Neural cell (in vitro differentiated cells): ENCODE measurements at regions not wholly inside any gene's neighbourhood (a gene's known extent, or its start where the extent isn't known, plus 50 kb on each side); places are given as distances from the start of the nearest gene placed in this dataset.

ENCODE experiments used
- H2AFZ ChIP-seq: fragments of 200-600, 300-800 bp; sonication (generic), shearing (Covaris generic); 2 replicates; pipeline ENCODE4 v1.6.0; 2014; ENCODE audit warnings: low read depth, mild to moderate bottlenecking, antibody characterized with exemption, low read length, moderate library complexity
- H3F3A ChIP-seq: fragments of 200-600 bp; shearing (Covaris generic); 2 replicates; pipeline ENCODE4 v1.6.1; 2016; ENCODE audit warnings: mild to moderate bottlenecking, moderate library complexity, mixed read lengths, antibody characterized with exemption, low read length; ENCODE audit not compliant: insufficient read depth, poor library complexity, severe bottlenecking
- H3K27ac ChIP-seq: fragments of 200-600, 300-800 bp; sonication (generic), shearing (Covaris generic); 2 replicates; pipeline ENCODE4 v1.5.1; 2014; ENCODE audit warnings: mild to moderate bottlenecking, low read length, moderate library complexity
- H3K27me3 ChIP-seq: fragments of 300-800, 200-600 bp; sonication (generic), shearing (Covaris generic); 2 replicates; pipeline ENCODE4 v1.6.0; 2014; ENCODE audit warnings: mild to moderate bottlenecking, low read depth, low read length, moderate library complexity; ENCODE audit not compliant: insufficient read depth
- H3K36me3 ChIP-seq: fragments of 300-800, 200-600 bp; sonication (generic), shearing (Covaris generic); 2 replicates; pipeline ENCODE4 v1.5.1; 2014; ENCODE audit warnings: mild to moderate bottlenecking, antibody characterized with exemption, low read length, moderate library complexity; ENCODE audit not compliant: insufficient read depth
- H3K4me2 ChIP-seq: fragments of 300-800, 200-600 bp; sonication (generic), shearing (Covaris generic); 2 replicates; pipeline ENCODE4 v1.6.0; 2014; ENCODE audit warnings: mild to moderate bottlenecking, low read length
- H3K4me3 ChIP-seq: fragments of 300-800, 200-600 bp; sonication (generic), shearing (Covaris generic); 2 replicates; pipeline ENCODE4 v1.5.1; 2014; ENCODE audit warnings: mild to moderate bottlenecking, low read length, moderate library complexity
- H3K79me2 ChIP-seq: fragments of 200-600 bp; shearing (Covaris generic); replicated peaks from 2 replicates; pipeline ENCODE4 v1.6.0; 2014; ENCODE audit warnings: mild to moderate bottlenecking, low read length, moderate library complexity; ENCODE audit not compliant: insufficient read depth
- H3K9ac ChIP-seq: fragments of 300-800, 200-600 bp; sonication (generic), shearing (Covaris generic); 2 replicates; pipeline ENCODE4 v1.6.1; 2016; ENCODE audit warnings: mild to moderate bottlenecking, low read length, mixed read lengths
- H3K9me2 ChIP-seq: fragments of 200-600 bp; shearing (Covaris generic); 2 replicates; pipeline ENCODE4 v1.6.1; 2016; ENCODE audit warnings: mild to moderate bottlenecking, low read length, mixed read lengths; ENCODE audit not compliant: insufficient read depth
- H3K9me3 ChIP-seq: fragments of 200-600, 300-800 bp; sonication (generic), shearing (Covaris generic); 2 replicates; pipeline ENCODE4 v1.6.1; 2016; ENCODE audit warnings: mild to moderate bottlenecking, mixed run types, low read length, moderate library complexity, mixed read lengths
- H4K20me1 ChIP-seq: fragments of 200-600 bp; shearing (Covaris generic); 2 replicates; pipeline ENCODE4 v1.6.1; 2016; ENCODE audit warnings: mild to moderate bottlenecking, mixed run types; ENCODE audit not compliant: insufficient read depth
- CTCF ChIP-seq: fragments of 450-650 bp; IDR thresholded peaks from 2 replicates; pipeline ENCODE4 v1.5.1; 2014; ENCODE audit warnings: antibody characterized with exemption, mild to moderate bottlenecking, moderate library complexity; ENCODE audit not compliant: poor library complexity, severe bottlenecking
- EP300 ChIP-seq: fragments of 450-650 bp; conservative IDR thresholded peaks from 2 replicates; pipeline ENCODE4 v1.6.1; 2014; ENCODE audit warnings: antibody characterized with exemption, mild to moderate bottlenecking, moderate library complexity; ENCODE audit not compliant: poor library complexity, severe bottlenecking
- EZH2 ChIP-seq: fragments of 200-600, 300-800 bp; shearing (Covaris generic), sonication (generic); IDR thresholded peaks from 2 replicates; pipeline ENCODE4 v1.6.1; 2014; ENCODE audit warnings: antibody characterized with exemption, low read length, borderline replicate concordance, mild to moderate bottlenecking; ENCODE audit not compliant: insufficient read depth, poor library complexity, severe bottlenecking
- MXI1 ChIP-seq: fragments of 450-650 bp; conservative IDR thresholded peaks from 2 replicates; pipeline ENCODE4 v1.6.1; 2014; ENCODE audit warnings: antibody characterized with exemption, mild to moderate bottlenecking; ENCODE audit not compliant: poor library complexity, severe bottlenecking
- POLR2AphosphoS5 ChIP-seq: IDR thresholded peaks from 2 replicates; pipeline ENCODE4 v1.6.1; 2012
- RAD21 ChIP-seq: fragments of 450-650 bp; conservative IDR thresholded peaks from 2 replicates; pipeline ENCODE4 v1.6.1; 2014; ENCODE audit warnings: antibody characterized with exemption, mild to moderate bottlenecking, moderate library complexity
- REST ChIP-seq: IDR thresholded peaks from 2 replicates; pipeline ENCODE4 v1.6.1; 2012; ENCODE audit warnings: borderline replicate concordance
- SMC3 ChIP-seq: fragments of 450-650 bp; conservative IDR thresholded peaks from 2 replicates; pipeline ENCODE4 v1.6.1; 2014; ENCODE audit warnings: antibody characterized with exemption, mild to moderate bottlenecking, moderate library complexity; ENCODE audit not compliant: poor library complexity
- TAF1 ChIP-seq: IDR thresholded peaks from 2 replicates; pipeline ENCODE4 v1.6.1; 2012; ENCODE audit warnings: low read depth

- H3K79me2 ChIP-seq = no peaks in the 10 kb centered on the region
- H3F3A ChIP-seq = no peaks in the 10 kb centered on the region
- no peaks in the 10 kb centered on the region for H3K27me3 ChIP-seq
- no peaks in the 10 kb centered on the region for H3K9me2 ChIP-seq
- no peak overlapping the region for H2AFZ ChIP-seq
- no peaks in the 10 kb centered on the region for H3K9me3 ChIP-seq
- H3K9ac ChIP-seq = no peak overlapping the region
- H3K27ac ChIP-seq = no peak overlapping the region
- H3K4me2 ChIP-seq = no peak overlapping the region
- no peak for TF ChIP-seq SMC3
- no peak for TF ChIP-seq EZH2
- no peak for TF ChIP-seq EP300
- no peak for TF ChIP-seq CTCF
- no peak for TF ChIP-seq MXI1
- no peak for TF ChIP-seq REST
- TF ChIP-seq RAD21 = no peak
- TF ChIP-seq POLR2AphosphoS5 = no peak
- TF ChIP-seq TAF1 = no peak
- H3K36me3 ChIP-seq = no peaks in the 10 kb centered on the region
- no peak overlapping the region for H3K4me3 ChIP-seq
- H4K20me1 ChIP-seq = no peaks in the 10 kb centered on the region
Observed at GRCh38 chr12:19642345-19642744, 203.1 kb downstream of the AEBP2 start.

- Histone ChIP-seq H3K9ac (no peak overlapping the region), H3K9me3 (no peaks in the 10 kb centered on the region), H3K27ac (no peak overlapping the region), H3K9me2 (no peaks in the 10 kb centered on the region), H3K27me3 (no peaks in the 10 kb centered on the region), H3F3A (no peaks in the 10 kb centered on the region), H4K20me1 (no peaks in the 10 kb centered on the region), H3K4me2 (no peak overlapping the region), H3K36me3 (no peaks in the 10 kb centered on the region), H2AFZ (no peak overlapping the region), H3K4me3 (no peak overlapping the region), H3K79me2 (no peaks in the 10 kb centered on the region)
- TF ChIP-seq EP300 (no peak), SMC3 (peak; percentile 52), RAD21 (peak; percentile 63), MXI1 (no peak), POLR2AphosphoS5 (no peak), REST (no peak), EZH2 (no peak), CTCF (peak; percentile 67)
Observed at GRCh38 chr12:19643635-19644034, 204.3 kb downstream of the AEBP2 start.
